ENCODE measurements at regions not wholly inside any gene's neighbourhood (a gene's known extent, or its start where the extent isn't known, plus 50 kb on each side); places are given as distances from the start of the nearest gene placed in this dataset.

- DNase-seq (ENCODE audit: low spot score), result no peak
- Histone ChIP-seq H3K9ac (ENCODE audit: low read depth in 1 of 2, low read length in 2 of 2) (no peak overlapping the region), H3K27ac (ENCODE audit: low read depth in 1 of 2, low read length in 2 of 2) (no peak overlapping the region), H3K36me3 (ENCODE audit: control insufficient read depth in 4 of 4, insufficient read depth in 3 of 4, low read depth in 1 of 4, low read length in 3 of 4) (no peaks in the 10 kb centered on the region), H3K27me3 (ENCODE audit: control insufficient read depth in 4 of 4, insufficient read depth in 4 of 4, low read length in 3 of 4) (peaks cover 0 to 3% (median 1%) of the 10 kb centered on the region in 4 donors), H3K4me1 (ENCODE audit: control insufficient read depth in 4 of 4, insufficient read depth in 4 of 4, low read length in 3 of 4) (no peaks in the 10 kb centered on the region), H3K4me3 (ENCODE audit: low read depth in 1 of 3, low read length in 3 of 3) (peak overlapping the region in 2 of 3 donors; percentile 42 to 61), H3K9me3 (ENCODE audit: control insufficient read depth in 4 of 4, low read length in 3 of 4) (no peaks in the 10 kb centered on the region)
- WGBS, result 69% methylated on average over 16 of the region's 16 CpGs
- TF ChIP-seq ATF3 (IDR thresholded peaks at IDR 0.05) (no peak), MAX (IDR thresholded peaks at IDR 0.05) (no peak), CTCF (IDR thresholded peaks at IDR 0.05; ENCODE audit: low read depth, low read length, missing input control) (no peak), RAD21 (IDR thresholded peaks at IDR 0.05) (no peak)
These were observed 221.1 kb downstream of the INSIG2 start for GRCh38 chr2:118309257-118309945.

GRCh38 chr2:118307864-118308263, 219.6 kb downstream of the INSIG2 start:
- TF ChIP-seq HNF4A (conservative IDR thresholded peaks at IDR 0.05) (no peak), SP1 (IDR thresholded peaks at IDR 0.05) (no peak), RAD21 (IDR thresholded peaks at IDR 0.05) (no peak), ATF3 (IDR thresholded peaks at IDR 0.05) (no peak), HNF4G (IDR thresholded peaks at IDR 0.05) (no peak), FOXA1 (IDR thresholded peaks at IDR 0.05) (no peak), FOXA2 (IDR thresholded peaks at IDR 0.05) (no peak), JUND (IDR thresholded peaks at IDR 0.05) (no peak), MAX (IDR thresholded peaks at IDR 0.05) (no peak), NR2F2 (IDR thresholded peaks at IDR 0.05) (no peak), CTCF (IDR thresholded peaks at IDR 0.05; ENCODE audit: low read depth, low read length, missing input control) (no peak), RXRA (IDR thresholded peaks at IDR 0.05) (no peak), REST (IDR thresholded peaks at IDR 0.05) (no peak), TAF1 (conservative IDR thresholded peaks at IDR 0.05) (no peak)
- H3K4me3 ChIP-seq (ENCODE audit: low read depth in 1 of 3, low read length in 3 of 3), result no peak overlapping the region
- H3K27ac ChIP-seq (ENCODE audit: low read depth in 1 of 2, low read length in 2 of 2), result no peak overlapping the region
- no peaks in the 10 kb centered on the region for H3K36me3 ChIP-seq (ENCODE audit: control insufficient read depth in 4 of 4, insufficient read depth in 3 of 4, low read depth in 1 of 4, low read length in 3 of 4)
- no peaks in the 10 kb centered on the region for H3K4me1 ChIP-seq (ENCODE audit: control insufficient read depth in 4 of 4, insufficient read depth in 4 of 4, low read length in 3 of 4)
- H3K9me3 ChIP-seq (ENCODE audit: control insufficient read depth in 4 of 4, low read length in 3 of 4), result no peaks in the 10 kb centered on the region
- no peak for DNase-seq (ENCODE audit: low spot score)
- peaks cover 0 to 3% (median 1%) of the 10 kb centered on the region in 4 donors for H3K27me3 ChIP-seq (ENCODE audit: control insufficient read depth in 4 of 4, insufficient read depth in 4 of 4, low read length in 3 of 4)
- 66% methylated on average over 2 of the region's 2 CpGs for WGBS
- no peak overlapping the region for H3K9ac ChIP-seq (ENCODE audit: low read depth in 1 of 2, low read length in 2 of 2)

All from liver (tissue), 8 donors.